CD14-positive monocyte (primary cell): ENCODE measurements at regions not wholly inside any gene's neighbourhood (a gene's known extent, or its start where the extent isn't known, plus 50 kb on each side); places are given as distances from the start of the nearest gene placed in this dataset.

ENCODE experiments used
- DNase-seq, 3 donors: peaks; one replicate each; pipeline ENCODE4 v3.0.0-alpha.2; 2011 to 2022
- H2AFZ ChIP-seq: 2 replicates; pipeline ENCODE4 v1.6.0; 2012; ENCODE audit warnings: mild to moderate bottlenecking, low read depth, low read length, inconsistent platforms; ENCODE audit not compliant: insufficient read depth, poor library complexity, severe bottlenecking
- H3K27ac ChIP-seq, 2 donors: 1 replicate in 1 of 2; 2 replicates in 1 of 2; pipeline ENCODE4 v1.5.1; 2012 to 2013; ENCODE audit warnings: low read length in 2 of 2, control low read depth in 1 of 2, inconsistent platforms in 1 of 2, low read depth in 1 of 2, mild to moderate bottlenecking in 1 of 2
- H3K27me3 ChIP-seq, 2 donors: one replicate each; pipeline versions ENCODE4 v1.6.0 to v1.6.1; 2011 to 2013; ENCODE audit warnings: low read length in 2 of 2; ENCODE audit not compliant: control insufficient read depth in 2 of 2, insufficient read depth in 2 of 2
- H3K36me3 ChIP-seq, 2 donors: replicated peaks in 1 of 2; 1 replicate in 1 of 2; 2 replicates in 1 of 2; pipeline versions ENCODE4 v1.5.1 to v1.6.1; 2012 to 2013; ENCODE audit warnings: low read length in 2 of 2, control low read depth in 1 of 2, inconsistent platforms in 1 of 2, mild to moderate bottlenecking in 1 of 2; ENCODE audit not compliant: insufficient read depth in 2 of 2, control insufficient read depth in 1 of 2
- H3K4me1 ChIP-seq, 2 donors: 1 replicate in 1 of 2; 2 replicates in 1 of 2; pipeline versions ENCODE4 v1.5.1 to v1.6.1; 2012 to 2013; ENCODE audit warnings: low read length in 2 of 2, control low read depth in 1 of 2, inconsistent platforms in 1 of 2, mild to moderate bottlenecking in 1 of 2, moderate library complexity in 1 of 2; ENCODE audit not compliant: insufficient read depth in 2 of 2, control insufficient read depth in 1 of 2
- H3K4me2 ChIP-seq: replicated peaks from 2 replicates; pipeline ENCODE3; 2012; ENCODE audit warnings: low read length, moderate library complexity, mild to moderate bottlenecking; ENCODE audit not compliant: poor library complexity, severe bottlenecking; ENCODE audit errors: extremely low read depth
- H3K4me3 ChIP-seq, 3 experiments: fragments of 200-600 bp in 1 of 3; sonication (generic) in 1 of 3; replicated peaks in 1 of 3; 1 replicate in 2 of 3; 2 replicates in 1 of 3; pipeline ENCODE4 v1.5.1; 2011 to 2013; ENCODE audit warnings: low read length in 3 of 3, mild to moderate bottlenecking in 3 of 3, control low read depth in 2 of 3, low read depth in 2 of 3, inconsistent platforms in 1 of 3, moderate library complexity in 1 of 3
- H3K79me2 ChIP-seq: 2 replicates; pipeline ENCODE4 v1.6.0; 2012; ENCODE audit warnings: mild to moderate bottlenecking, control low read depth, inconsistent platforms, low read length, moderate library complexity; ENCODE audit not compliant: insufficient read depth
- H3K9ac ChIP-seq: 2 replicates; pipeline ENCODE4 v1.6.0; 2017; ENCODE audit warnings: low read length, mild to moderate bottlenecking; ENCODE audit not compliant: insufficient read depth, poor library complexity, severe bottlenecking
- H3K9me3 ChIP-seq, 2 donors: replicated peaks in 1 of 2; 1 replicate in 1 of 2; 2 replicates in 1 of 2; pipeline versions ENCODE4 v1.5.1 to v1.6.1; 2012 to 2013; ENCODE audit warnings: low read length in 2 of 2, control low read depth in 1 of 2; ENCODE audit not compliant: control insufficient read depth in 1 of 2, insufficient read depth in 1 of 2
- H4K20me1 ChIP-seq: 2 replicates; pipeline ENCODE4 v1.6.0; 2012; ENCODE audit warnings: mild to moderate bottlenecking, low read length, control low read depth, moderate library complexity; ENCODE audit not compliant: insufficient read depth
- H3K27ac Mint-ChIP-seq, 7 donors: one replicate each; pipeline ENCODE4 v1.8.0; 2020; ENCODE audit warnings: mild to moderate bottlenecking in 7 of 7, mixed read lengths in 7 of 7, moderate library complexity in 6 of 7, inconsistent platforms in 2 of 7
- H3K27me3 Mint-ChIP-seq, 3 donors: one replicate each; pipeline ENCODE4 v1.8.0; 2021 to 2022; ENCODE audit warnings: low read depth in 3 of 3, mild to moderate bottlenecking in 3 of 3, mixed read lengths in 3 of 3, moderate library complexity in 3 of 3, inconsistent platforms in 1 of 3
- H3K36me3 Mint-ChIP-seq, 2 donors: one replicate each; pipeline ENCODE4 v1.8.0; 2020; ENCODE audit warnings: mixed read lengths in 2 of 2, inconsistent platforms in 1 of 2, mild to moderate bottlenecking in 1 of 2
- H3K4me1 Mint-ChIP-seq: one replicate; pipeline ENCODE4 v1.8.0; 2020; ENCODE audit warnings: mild to moderate bottlenecking, mixed read lengths
- H3K4me3 Mint-ChIP-seq, 2 donors: one replicate each; pipeline ENCODE4 v1.8.0; 2020; ENCODE audit warnings: mild to moderate bottlenecking in 2 of 2, mixed read lengths in 2 of 2, moderate library complexity in 1 of 2
- H3K9me3 Mint-ChIP-seq, 7 donors: one replicate each; pipeline ENCODE4 v1.8.0; 2020 to 2022; ENCODE audit warnings: mixed read lengths in 7 of 7, mild to moderate bottlenecking in 6 of 7, moderate library complexity in 6 of 7, inconsistent platforms in 2 of 7
- WGBS: methylation state at CpG from one replicate; pipeline ENCODE4 v1.1.5; 2013; ENCODE audit warnings: missing lambda C conversion rate; ENCODE audit not compliant: insufficient coverage; 5-methylcytosine and 5-hydroxymethylcytosine counted together
- intact Hi-C, 2 donors: fragments of 100-400 bp; cut with micrococcal nuclease; formaldehyde crosslinking; loops; one replicate each; pipeline versions ENCODE4 v1.15.0 to v1.15.1; 2023
- TF ChIP-seq, protein P1 (sequence below): fragments of 200-600 bp; IDR thresholded peaks from one replicate; pipeline ENCODE4 v1.8.0; 2022; ENCODE audit warnings: antibody characterized with exemption, mild to moderate bottlenecking

DNA sequence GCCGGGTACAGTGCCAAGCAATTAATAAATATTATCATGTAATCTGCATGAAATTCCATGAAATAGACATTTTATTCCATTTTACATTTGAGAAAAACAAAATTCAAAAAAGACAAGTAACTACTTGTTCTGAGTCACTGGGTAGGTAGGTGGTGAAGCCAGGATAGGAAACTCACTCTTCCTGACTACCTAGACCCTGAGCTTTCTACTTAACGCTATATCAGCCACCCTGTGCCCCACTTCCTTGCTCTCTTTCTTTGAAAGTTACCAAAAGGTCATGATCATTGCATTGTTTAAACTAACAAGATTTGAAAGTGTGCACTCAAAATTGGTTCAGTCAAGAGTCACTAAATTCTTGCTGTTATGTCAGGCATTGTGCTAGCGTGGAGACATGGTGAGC, 235.7 kb downstream of the CD83 start:
- intact Hi-C loops, result no loop called here
- no peak overlapping the region for H3K4me2 ChIP-seq
- H3K36me3 ChIP-seq, result no peaks in the 10 kb centered on the region
- TF ChIP-seq, protein P1, sequence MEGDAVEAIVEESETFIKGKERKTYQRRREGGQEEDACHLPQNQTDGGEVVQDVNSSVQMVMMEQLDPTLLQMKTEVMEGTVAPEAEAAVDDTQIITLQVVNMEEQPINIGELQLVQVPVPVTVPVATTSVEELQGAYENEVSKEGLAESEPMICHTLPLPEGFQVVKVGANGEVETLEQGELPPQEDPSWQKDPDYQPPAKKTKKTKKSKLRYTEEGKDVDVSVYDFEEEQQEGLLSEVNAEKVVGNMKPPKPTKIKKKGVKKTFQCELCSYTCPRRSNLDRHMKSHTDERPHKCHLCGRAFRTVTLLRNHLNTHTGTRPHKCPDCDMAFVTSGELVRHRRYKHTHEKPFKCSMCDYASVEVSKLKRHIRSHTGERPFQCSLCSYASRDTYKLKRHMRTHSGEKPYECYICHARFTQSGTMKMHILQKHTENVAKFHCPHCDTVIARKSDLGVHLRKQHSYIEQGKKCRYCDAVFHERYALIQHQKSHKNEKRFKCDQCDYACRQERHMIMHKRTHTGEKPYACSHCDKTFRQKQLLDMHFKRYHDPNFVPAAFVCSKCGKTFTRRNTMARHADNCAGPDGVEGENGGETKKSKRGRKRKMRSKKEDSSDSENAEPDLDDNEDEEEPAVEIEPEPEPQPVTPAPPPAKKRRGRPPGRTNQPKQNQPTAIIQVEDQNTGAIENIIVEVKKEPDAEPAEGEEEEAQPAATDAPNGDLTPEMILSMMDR, result no peak
- Mint-ChIP-seq H3K4me3 (no peak overlapping the region), H3K9me3 (peaks cover 0 to 10% (median 7%) of the 10 kb centered on the region in 7 donors), H3K36me3 (peaks cover 0 to 3% of the 10 kb centered on the region in 2 donors), H3K4me1 (peaks cover 55% of the 10 kb centered on the region), H3K27ac (peak overlapping the region in 2 of 7 donors; percentile 12 to 51), H3K27me3 (peaks cover 0 to 4% (median 0%) of the 10 kb centered on the region in 3 donors)
- H3K9ac ChIP-seq, result no peak overlapping the region
- H3K27ac ChIP-seq, result no peak overlapping the region
- no peaks in the 10 kb centered on the region for H3K79me2 ChIP-seq
- no peaks in the 10 kb centered on the region for H3K27me3 ChIP-seq
- 17% methylated on average over 1 of the region's 3 CpGs for WGBS
- no peaks in the 10 kb centered on the region for H4K20me1 ChIP-seq
- DNase-seq, result no peak
- peaks cover 0 to 7% of the 10 kb centered on the region in 2 donors for H3K9me3 ChIP-seq
- H3K4me1 ChIP-seq, result peaks cover 32 to 52% of the 10 kb centered on the region in 2 donors
- no peak overlapping the region for H2AFZ ChIP-seq
- no peak overlapping the region for H3K4me3 ChIP-seq

DNA sequence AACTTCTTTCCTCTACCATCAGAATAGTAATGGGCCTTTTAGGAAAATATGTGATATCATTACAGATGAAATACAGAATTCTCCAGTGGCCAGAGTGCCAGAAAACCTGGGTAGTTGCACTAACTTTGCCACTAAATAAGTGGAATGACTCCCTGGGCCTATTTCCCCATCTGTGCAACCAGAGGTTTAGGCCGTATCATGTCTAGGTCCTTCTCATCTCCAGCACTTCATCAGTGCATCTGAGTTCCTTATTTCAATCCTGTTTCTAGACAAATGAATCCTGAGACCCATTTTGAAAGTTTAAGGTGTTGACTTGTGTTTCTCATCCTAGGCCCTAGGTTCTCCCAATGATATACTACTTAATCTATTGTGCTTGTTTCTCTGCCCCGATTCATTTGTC, 236.2 kb downstream of the CD83 start:
- Histone ChIP-seq H3K9me3 (peaks cover 0 to 7% of the 10 kb centered on the region in 2 donors), H3K79me2 (no peaks in the 10 kb centered on the region), H3K4me3 (no peak overlapping the region), H2AFZ (no peak overlapping the region), H3K4me1 (peaks cover 26 to 47% of the 10 kb centered on the region in 2 donors), H3K27ac (no peak overlapping the region), H3K9ac (no peak overlapping the region), H3K4me2 (no peak overlapping the region), H3K36me3 (no peaks in the 10 kb centered on the region), H3K27me3 (no peaks in the 10 kb centered on the region), H4K20me1 (no peaks in the 10 kb centered on the region)
- Mint-ChIP-seq H3K4me1 (peaks cover 50% of the 10 kb centered on the region), H3K27me3 (peaks cover 0 to 4% (median 2%) of the 10 kb centered on the region in 3 donors), H3K27ac (peak overlapping the region in 2 of 7 donors; percentile 11 to 12), H3K36me3 (peaks cover 0 to 3% of the 10 kb centered on the region in 2 donors), H3K9me3 (peaks cover 0 to 10% (median 7%) of the 10 kb centered on the region in 7 donors), H3K4me3 (no peak overlapping the region)
- TF ChIP-seq, protein P1, result no peak
- intact Hi-C loops, result no loop called here
- no CpG with 5 or more reads among the region's 2 CpGs for WGBS
- DNase-seq, result peak; percentile 17 to 32 (median 23)
